Activated CD8-positive, alpha-beta memory T cell treated with anti-CD3 and anti-CD28 coated beads for 48 hours (primary cell): ENCODE measurements at regions not wholly inside any gene's neighbourhood (a gene's known extent, or its start where the extent isn't known, plus 50 kb on each side); places are given as distances from the start of the nearest gene placed in this dataset.
"Not testable (repeated sequence)": the region's sequence is repeated elsewhere in the genome, so short reads cannot be mapped to it uniquely, and the experiment has no call there.

Experiments
- DNase-seq, 3 experiments: peaks; one replicate each; pipeline ENCODE4 v3.0.0-alpha.2; 2020; ENCODE audit warnings: low read depth in 2 of 3, low spot score in 2 of 3

DNA sequence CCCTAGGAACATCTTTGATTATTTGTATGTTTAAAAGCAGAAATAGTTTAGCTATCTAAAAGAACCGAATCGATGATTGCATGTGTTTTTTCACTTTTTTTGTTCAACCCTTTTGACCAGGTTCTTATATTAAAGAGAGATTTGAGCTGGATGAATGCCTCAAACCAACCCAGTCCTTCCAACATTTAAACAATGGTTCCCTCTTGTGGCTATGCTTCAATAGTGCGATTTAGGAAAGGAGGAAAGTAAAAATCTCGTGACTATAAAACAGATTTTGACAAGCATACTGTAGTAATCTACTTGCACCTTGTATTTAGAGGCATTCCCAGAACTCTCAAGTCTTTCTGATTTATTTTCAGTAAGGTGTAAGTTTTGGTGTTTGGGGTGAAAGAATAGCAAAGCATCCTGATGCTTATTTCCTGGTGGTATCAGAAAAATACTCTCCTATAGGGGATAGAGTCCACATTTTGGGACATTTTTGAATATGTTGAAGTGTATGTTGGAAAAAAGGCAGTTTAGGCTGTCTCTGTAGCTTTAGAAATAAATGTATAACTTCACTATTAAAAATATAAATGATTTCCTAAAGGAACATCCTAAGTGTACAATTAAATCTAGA, 159.6 kb upstream of the KCNH8 start:
- DNase-seq: no peak

DNA sequence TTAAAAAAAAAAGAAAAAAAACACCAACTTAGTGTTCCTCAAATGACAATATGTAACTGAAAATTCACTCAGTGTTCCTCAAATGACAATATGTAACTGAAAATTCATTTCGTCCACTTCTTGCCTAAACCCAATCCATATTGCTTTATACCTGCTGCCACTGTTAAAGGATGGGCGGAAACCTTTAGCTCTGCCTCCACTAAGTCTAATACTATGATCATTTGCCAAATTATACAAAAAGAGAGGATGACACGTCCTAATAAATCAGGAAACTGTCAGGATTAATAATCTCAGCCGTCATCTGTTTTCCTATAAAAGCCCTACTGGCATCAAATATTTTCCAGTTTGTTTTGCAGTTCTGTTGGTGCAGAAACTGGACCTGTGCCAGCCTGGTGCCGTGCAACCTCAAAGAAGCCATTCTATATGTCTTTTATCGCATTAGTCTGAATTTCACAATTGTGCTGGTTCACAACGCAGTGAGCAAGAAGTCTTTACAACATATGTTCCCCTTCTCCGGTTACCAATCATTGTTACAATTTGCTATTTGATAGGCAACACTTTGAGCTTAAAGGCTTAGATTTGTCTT, 160.4 kb upstream of the KCNH8 start:
- DNase-seq: no peak

- no peak for DNase-seq
These were observed 161.2 kb upstream of the KCNH8 start for GRCh38 chr3:18987070-18987469.

DNA sequence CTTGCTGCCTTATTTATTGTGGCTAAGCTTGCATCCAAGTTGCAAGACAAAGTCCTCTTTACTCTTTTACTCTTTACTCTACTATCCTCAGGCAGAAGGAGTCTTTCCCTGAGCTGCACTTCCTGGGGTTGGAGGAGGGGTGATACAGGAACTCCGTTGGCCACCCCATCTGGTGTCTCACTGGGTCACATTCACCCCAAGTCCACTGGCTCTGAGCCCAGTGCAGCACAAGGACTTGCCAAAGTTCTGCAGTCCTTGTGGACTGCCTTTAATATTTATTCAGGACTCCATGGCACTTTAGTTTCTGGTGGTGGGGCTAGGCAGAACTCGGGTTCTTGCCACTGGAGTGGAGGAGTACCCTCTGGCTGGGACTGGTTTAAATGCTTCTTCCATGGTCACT, 165.4 kb upstream of the KCNH8 start:
- no peak for DNase-seq

GRCh38 chr3:18976102-18976501, 172.2 kb upstream of the KCNH8 start:
- DNase-seq: not testable (repeated sequence)

GRCh38 chr3:18968120-18968519, 180.2 kb upstream of the KCNH8 start:
- DNase-seq: no peak

DNA sequence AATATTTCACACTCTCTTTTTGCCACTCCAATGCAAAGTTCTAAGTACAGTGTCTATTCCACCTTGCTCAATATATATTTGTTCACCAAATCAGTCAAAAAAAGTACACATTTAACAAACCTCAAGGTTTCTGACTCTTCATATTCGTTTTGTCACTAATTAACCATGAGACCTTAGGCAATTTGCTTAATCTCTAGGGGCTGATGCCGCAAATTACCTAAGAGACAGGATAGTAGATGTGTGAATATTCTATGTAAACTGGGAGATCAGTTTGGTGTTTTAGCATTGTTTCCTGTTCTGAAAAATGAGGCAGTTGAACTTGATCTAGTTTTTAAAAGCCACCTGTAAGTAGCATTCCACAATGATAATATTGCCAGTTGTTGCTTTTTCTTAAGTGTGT, 182.5 kb upstream of the KCNH8 start:
- DNase-seq: no peak

DNA sequence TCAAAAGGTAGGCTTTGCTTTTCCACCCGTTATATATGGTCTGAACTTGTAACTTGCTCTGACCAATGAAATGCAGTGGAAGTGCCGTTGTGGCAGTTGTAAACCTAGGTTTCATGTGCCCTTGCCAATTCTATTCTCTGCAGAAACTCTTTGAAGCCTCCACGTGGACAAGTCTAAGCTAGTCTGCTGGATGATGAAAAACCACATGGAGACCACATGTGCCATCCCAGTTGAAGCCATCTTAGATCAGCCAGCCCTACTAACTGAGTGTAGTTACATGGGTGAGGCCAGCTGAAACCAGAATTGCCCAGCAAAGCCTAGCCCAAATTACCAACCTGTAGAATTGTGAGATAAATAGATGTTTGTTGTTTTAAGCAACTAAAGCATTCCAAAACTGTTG, 183.7 kb upstream of the KCNH8 start:
- no peak for DNase-seq

GRCh38 chr3:18951333-18951732, 197.0 kb upstream of the KCNH8 start:
- no peak for DNase-seq

DNA sequence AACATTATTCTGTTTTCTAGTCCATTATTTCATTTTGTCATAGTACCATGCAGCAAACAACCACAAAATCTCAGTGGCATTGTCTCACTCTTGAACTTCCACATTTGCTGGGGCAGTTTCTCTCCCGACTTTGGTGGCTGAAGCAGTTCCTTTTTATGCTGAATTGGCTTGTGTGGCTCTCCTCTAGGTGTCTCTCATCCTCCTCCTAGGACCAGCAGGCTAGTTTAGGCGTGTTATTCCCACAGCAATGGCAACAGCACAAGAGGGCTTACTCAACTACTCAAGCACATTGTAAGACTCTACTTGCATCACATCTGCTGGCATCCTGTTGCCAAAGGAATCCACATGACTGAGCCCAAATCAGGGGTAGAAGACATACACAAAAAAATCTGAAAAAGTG, 201.8 kb upstream of the KCNH8 start:
- DNase-seq: no peak

- DNase-seq: no peak
These were observed 210.7 kb upstream of the KCNH8 start for GRCh38 chr3:18937574-18937973.

DNA sequence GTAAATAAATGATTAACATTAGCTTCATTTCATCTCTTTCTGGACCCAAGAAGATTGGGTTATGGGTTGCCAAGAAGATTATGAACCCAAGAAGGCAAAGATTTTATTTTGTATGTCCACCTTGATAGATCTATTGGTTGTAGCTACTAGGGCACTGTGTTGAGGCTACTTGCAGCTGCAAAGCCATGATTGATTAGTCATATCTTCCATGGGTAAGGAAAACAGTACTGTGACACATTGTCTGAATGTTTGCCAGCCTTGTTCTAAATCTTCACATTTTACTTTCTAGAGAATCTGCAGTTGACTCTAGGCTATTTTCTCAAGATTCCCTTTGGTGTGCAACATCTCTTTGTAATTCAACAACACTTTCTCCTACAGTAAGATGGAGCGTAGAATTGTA, 229.2 kb upstream of the KCNH8 start:
- no peak for DNase-seq

DNA sequence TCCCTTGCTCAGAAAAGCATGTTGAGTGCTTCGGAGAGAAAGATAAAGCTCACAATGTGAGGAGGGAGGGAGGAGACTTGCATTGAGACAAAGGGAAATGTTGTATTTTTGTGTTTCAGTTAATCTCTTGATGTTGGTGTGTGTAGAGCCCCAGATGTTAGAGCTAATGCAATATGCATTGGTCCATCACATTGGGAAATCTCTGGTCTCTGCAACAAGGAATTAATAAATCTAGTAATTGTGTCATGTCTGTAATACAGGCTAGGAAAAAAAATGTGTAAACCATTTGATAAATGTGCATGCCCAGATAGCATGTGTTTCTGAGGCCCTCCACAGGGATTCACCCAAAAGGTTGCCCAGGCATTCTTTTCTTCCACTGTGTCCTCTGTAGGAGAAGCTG, 230.4 kb upstream of the KCNH8 start:
- DNase-seq: no peak

- no peak for DNase-seq
These were observed 246.1 kb upstream of the KCNH8 start for GRCh38 chr3:18902081-18902793.

- no peak for DNase-seq
These were observed 246.7 kb upstream of the KCNH8 start for GRCh38 chr3:18901571-18901970.

DNA sequence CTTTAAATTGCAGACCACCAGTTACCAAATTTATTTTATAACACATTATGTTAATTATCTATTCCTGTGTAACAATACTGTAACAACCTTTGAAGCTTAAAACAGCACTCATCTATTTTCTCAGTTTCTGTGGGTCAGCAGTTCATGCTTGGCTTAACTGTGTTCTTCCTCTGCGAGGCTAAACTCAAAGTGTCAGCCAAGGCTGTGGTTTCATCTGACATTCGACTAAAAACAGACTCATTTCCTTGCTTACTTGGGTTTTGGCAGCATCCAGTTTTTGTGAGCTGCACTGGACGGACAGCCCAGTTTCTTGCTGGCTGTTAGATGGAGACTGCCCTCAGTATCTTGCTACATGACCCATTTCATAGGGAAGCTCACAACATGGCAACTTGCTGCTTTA, 247.3 kb upstream of the KCNH8 start:
- no peak for DNase-seq

DNA sequence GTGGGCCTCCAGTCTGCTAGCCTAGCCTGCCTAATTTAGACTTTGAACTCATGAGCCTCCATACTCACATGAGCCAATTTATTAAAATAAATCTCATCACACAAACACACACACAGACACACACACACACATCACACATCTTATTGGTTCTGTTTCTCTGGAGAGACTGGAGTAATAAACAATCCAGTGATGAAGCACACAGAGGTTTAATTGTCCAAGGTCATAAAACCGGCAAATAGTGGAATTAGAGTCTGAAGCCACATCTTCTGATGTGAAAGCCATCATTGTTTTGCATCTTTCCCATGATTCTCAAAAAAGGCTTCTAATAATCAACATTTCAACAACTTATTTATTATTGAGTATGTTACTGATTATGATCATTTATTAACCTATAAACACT, 249.4 kb upstream of the KCNH8 start:
- no peak for DNase-seq

GRCh38 chr3:18892756-18893155, 255.6 kb upstream of the KCNH8 start:
- DNase-seq: no peak

- DNase-seq: no peak
These were observed 256.3 kb upstream of the KCNH8 start for GRCh38 chr3:18892047-18892446.

- no peak for DNase-seq
These were observed 256.7 kb upstream of the KCNH8 start for GRCh38 chr3:18891641-18892040.

GRCh38 chr3:18890449-18890848, 257.9 kb upstream of the KCNH8 start:
- no peak for DNase-seq

DNA sequence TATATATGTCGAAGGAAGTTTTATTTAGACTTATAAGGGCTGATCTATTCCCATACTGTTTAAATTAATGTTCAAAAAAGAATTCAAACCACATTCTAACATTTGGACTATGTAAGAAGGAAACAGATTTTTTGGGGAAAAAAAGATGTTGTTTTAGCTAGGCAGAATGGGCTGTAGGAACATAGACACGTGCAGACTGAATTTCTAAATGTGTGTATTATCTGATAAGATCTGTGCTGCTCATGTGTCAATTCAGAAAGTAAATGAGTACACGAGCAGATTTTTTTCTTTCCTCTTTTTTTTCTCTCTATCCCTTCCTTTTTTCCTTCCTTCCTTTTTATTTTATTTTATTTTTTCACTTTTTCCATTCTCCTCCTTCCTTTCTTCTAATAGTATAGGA, 259.5 kb upstream of the KCNH8 start:
- DNase-seq: no peak

- no peak for DNase-seq
These were observed 259.9 kb upstream of the KCNH8 start for GRCh38 chr3:18888370-18888769.
